Omental fat pad (tissue), 3 donors: ENCODE measurements at regions not wholly inside any gene's neighbourhood (a gene's known extent, or its start where the extent isn't known, plus 50 kb on each side); places are given as distances from the start of the nearest gene placed in this dataset. TPM values are rescaled to one million over a fixed set of nuclear protein-coding genes. Genes with fewer than 3 reads are reported as not detected.
"Not testable (repeated sequence)": the region's sequence is repeated elsewhere in the genome, so short reads cannot be mapped to it uniquely, and the experiment has no call there.

ENCODE experiments used
- ATAC-seq: fragments of 150-250 bp; one replicate; pipeline ENCODE4 v1.9.1; 2016; ENCODE audit warnings: mild to moderate bottlenecking, moderate library complexity; ENCODE audit not compliant: low FRiP score
- DNase-seq: peaks from one replicate; pipeline ENCODE4 v3.0.0-alpha.2; 2019; ENCODE audit warnings: low spot score
- small RNA-seq: library from RNA; depleted of rRNA; stranded (forward); fragments of <200 nt; gene quantifications from one replicate; pipeline ENCODE3, GENCODE V24; 2016
- TF ChIP-seq, protein P1 (sequence below), 3 donors: fragments of 450-650 bp; IDR thresholded peaks; one replicate each; pipeline ENCODE4 v1.5.1; 2016 to 2017; ENCODE audit warnings: antibody characterized with exemption in 3 of 3, mild to moderate bottlenecking in 3 of 3, moderate library complexity in 2 of 3

DNA sequence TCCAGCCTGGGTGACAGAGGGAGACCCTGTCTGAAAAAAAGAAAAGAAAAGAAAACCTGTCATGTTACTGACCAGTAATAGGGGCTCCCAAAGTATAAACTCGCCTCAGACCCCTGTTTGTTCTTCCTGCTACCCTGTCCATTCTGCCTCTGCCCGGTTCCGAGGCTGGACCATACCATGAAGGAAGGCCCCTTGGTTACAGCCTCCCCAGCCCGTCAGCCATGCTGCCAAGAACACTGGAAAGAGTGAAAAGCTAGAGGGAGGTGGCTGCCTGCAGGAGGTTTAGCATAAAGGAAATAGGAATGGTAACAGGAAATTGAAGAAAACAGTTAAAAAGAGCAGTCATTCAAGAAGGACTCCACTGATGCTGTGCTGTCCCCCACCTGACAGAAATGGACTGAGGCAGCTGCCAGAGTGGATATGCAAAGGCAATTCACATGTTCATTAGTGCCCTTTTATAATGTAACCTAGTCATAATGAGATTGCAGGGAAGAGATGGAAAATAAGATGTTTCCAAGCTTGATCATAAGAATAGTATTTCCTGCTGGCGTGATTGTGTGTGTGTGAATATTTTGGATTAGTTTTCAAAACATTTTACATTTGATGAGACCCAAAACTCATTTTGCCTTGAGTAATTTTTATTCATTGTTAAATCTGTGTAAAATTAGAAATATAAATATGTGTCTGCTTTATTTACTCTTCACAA, 102.6 kb downstream of the GOSR1 start:
- ATAC-seq (no peak), DNase-seq (no peak)
- TF ChIP-seq, protein P1, sequence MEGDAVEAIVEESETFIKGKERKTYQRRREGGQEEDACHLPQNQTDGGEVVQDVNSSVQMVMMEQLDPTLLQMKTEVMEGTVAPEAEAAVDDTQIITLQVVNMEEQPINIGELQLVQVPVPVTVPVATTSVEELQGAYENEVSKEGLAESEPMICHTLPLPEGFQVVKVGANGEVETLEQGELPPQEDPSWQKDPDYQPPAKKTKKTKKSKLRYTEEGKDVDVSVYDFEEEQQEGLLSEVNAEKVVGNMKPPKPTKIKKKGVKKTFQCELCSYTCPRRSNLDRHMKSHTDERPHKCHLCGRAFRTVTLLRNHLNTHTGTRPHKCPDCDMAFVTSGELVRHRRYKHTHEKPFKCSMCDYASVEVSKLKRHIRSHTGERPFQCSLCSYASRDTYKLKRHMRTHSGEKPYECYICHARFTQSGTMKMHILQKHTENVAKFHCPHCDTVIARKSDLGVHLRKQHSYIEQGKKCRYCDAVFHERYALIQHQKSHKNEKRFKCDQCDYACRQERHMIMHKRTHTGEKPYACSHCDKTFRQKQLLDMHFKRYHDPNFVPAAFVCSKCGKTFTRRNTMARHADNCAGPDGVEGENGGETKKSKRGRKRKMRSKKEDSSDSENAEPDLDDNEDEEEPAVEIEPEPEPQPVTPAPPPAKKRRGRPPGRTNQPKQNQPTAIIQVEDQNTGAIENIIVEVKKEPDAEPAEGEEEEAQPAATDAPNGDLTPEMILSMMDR (IDR thresholded peaks at IDR 0.05) = no peak

DNA sequence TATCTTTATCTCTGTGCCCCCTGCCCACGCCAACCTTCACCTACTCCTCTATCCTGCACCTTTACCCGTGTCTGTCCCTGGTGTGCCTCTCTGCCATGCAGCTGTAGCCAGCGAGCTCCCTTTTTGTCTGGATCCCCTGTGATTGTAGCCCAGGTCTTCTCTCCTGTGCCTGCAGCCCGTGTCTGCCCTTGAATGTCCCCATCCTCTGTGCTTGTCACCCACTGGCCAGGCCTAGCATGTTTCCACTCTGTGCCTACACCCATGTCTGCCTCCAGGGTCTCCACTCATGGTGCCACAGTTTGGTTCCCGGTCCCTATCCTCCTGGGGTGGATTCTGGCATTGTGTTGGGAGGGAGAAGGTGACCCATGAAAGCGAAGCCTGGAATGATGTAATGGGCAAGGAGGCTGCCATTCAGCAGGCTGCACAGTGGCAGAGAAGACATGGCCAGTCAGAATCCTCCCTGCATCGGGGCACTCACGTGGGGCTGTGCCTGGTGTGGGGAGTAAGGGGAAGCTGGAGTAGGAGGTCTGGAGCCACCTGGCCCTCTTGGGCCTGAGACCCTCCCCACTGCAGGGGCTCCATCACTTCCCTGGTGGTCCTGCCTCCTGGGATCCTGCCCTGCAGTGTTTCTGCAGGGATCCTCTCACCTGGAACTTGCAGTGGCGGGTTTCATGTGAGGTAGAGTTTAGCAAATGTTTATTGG, 101.0 kb downstream of the GOSR1 start:
- not testable (repeated sequence) for DNase-seq, ATAC-seq

Small RNA genes lying in the stretch of these regions (small RNA-seq; reads per million reads assigned to genes)
- gene AC005562.1 = not detected
- not detected for gene AC127024.7
- not detected for gene RN7SL316P
